GM23338 (cell line): ENCODE measurements at regions not wholly inside any gene's neighbourhood (a gene's known extent, or its start where the extent isn't known, plus 50 kb on each side); places are given as distances from the start of the nearest gene placed in this dataset.

Source experiments
- ATAC-seq: fragments of 200-7000 bp; cut with Tn5 transposase; 3 replicates; pipeline ENCODE4 v1.9.1; 2020
- DNase-seq: peaks from one replicate; pipeline ENCODE4 v3.0.0-alpha.2; 2015; ENCODE audit warnings: low spot score
- H2AFZ ChIP-seq: fragments of 200-600 bp; sonication (generic); 2 replicates; pipeline ENCODE4 v1.8.0; 2016; ENCODE audit warnings: antibody characterized with exemption, mild to moderate bottlenecking, moderate library complexity
- H3F3A ChIP-seq: fragments of 200-600 bp; sonication (generic); replicated peaks from 2 replicates; pipeline ENCODE4 v1.8.0; 2017; ENCODE audit warnings: antibody characterized with exemption, mixed run types, low read depth
- H3K27ac ChIP-seq: fragments of 200-600 bp; sonication (generic); 2 replicates; pipeline ENCODE4 v1.6.1; 2016; ENCODE audit warnings: low read depth
- H3K27me3 ChIP-seq: fragments of 200-600 bp; sonication (generic); 2 replicates; pipeline ENCODE4 v1.8.0; 2016; ENCODE audit warnings: mild to moderate bottlenecking, mixed run types, moderate library complexity; ENCODE audit not compliant: insufficient read depth
- H3K36me3 ChIP-seq: fragments of 200-600 bp; sonication (generic); 2 replicates; pipeline ENCODE4 v1.8.0; 2016; ENCODE audit warnings: mild to moderate bottlenecking; ENCODE audit not compliant: insufficient read depth
- H3K4me1 ChIP-seq: fragments of 200-600 bp; sonication (generic); 2 replicates; pipeline ENCODE4 v1.8.0; 2016; ENCODE audit warnings: mild to moderate bottlenecking, moderate library complexity; ENCODE audit not compliant: insufficient read depth
- H3K4me2 ChIP-seq: fragments of 200-600 bp; sonication (generic); 2 replicates; pipeline ENCODE4 v1.7.1; 2017; ENCODE audit warnings: mixed run types
- H3K4me3 ChIP-seq: fragments of 200-600 bp; sonication (generic); 2 replicates; pipeline ENCODE4 v1.6.1; 2016; ENCODE audit warnings: mixed run types
- H3K79me2 ChIP-seq: fragments of 200-600 bp; sonication (generic); replicated peaks from 2 replicates; pipeline ENCODE4 v1.8.0; 2017; ENCODE audit warnings: mild to moderate bottlenecking; ENCODE audit not compliant: insufficient read depth
- H3K9me2 ChIP-seq: fragments of 200-600 bp; sonication (generic); 2 replicates; pipeline ENCODE4 v1.8.0; 2017; ENCODE audit not compliant: insufficient read depth
- H4K20me1 ChIP-seq: fragments of 200-600 bp; sonication (generic); replicated peaks from 2 replicates; pipeline ENCODE4 v1.8.0; 2017; ENCODE audit warnings: mild to moderate bottlenecking; ENCODE audit not compliant: insufficient read depth
- H3K27ac Mint-ChIP-seq: 2 replicates; pipeline ENCODE4 v1.8.0; 2020; ENCODE audit warnings: inconsistent platforms, mild to moderate bottlenecking, moderate library complexity, mixed read lengths
- H3K27me3 Mint-ChIP-seq: 3 replicates; pipeline ENCODE4 v1.8.0; 2022; ENCODE audit warnings: low read depth, mild to moderate bottlenecking, moderate library complexity, mixed read lengths, inconsistent platforms; ENCODE audit not compliant: insufficient read depth, poor library complexity
- H3K36me3 Mint-ChIP-seq: 3 replicates; pipeline ENCODE4 v1.8.0; 2021; ENCODE audit warnings: low read depth, mild to moderate bottlenecking, inconsistent platforms, moderate library complexity, mixed read lengths
- H3K4me1 Mint-ChIP-seq: 3 replicates; pipeline ENCODE4 v1.8.0; 2020; ENCODE audit warnings: mild to moderate bottlenecking, inconsistent platforms, mixed read lengths
- H3K4me3 Mint-ChIP-seq: 3 replicates; pipeline ENCODE4 v1.8.0; 2021; ENCODE audit warnings: moderate library complexity, mild to moderate bottlenecking, inconsistent platforms, mixed read lengths
- H3K9me3 Mint-ChIP-seq: 3 replicates; pipeline ENCODE4 v1.8.0; 2020; ENCODE audit warnings: moderate library complexity, mild to moderate bottlenecking, inconsistent platforms, mixed read lengths
- CREB1 ChIP-seq: fragments of 250-450 bp; sonication (Bioruptor Pico); IDR thresholded peaks from 2 replicates; pipeline ENCODE4 v1.5.0; 2020; ENCODE audit warnings: low read depth, mild to moderate bottlenecking, moderate library complexity
- CTCF ChIP-seq, 2 experiments: fragments of 200-600 bp in 1 of 2; sonication (generic) in 1 of 2; conservative IDR thresholded peaks; 2 replicates each; pipeline versions ENCODE4 v1.5.1 to v1.6.1; 2016 to 2017; ENCODE audit warnings: antibody characterized with exemption in 2 of 2, low read depth in 2 of 2, mild to moderate bottlenecking in 2 of 2, moderate library complexity in 1 of 2
- ETS1 ChIP-seq: IDR thresholded peaks from 2 replicates; pipeline ENCODE4 v1.6.1; 2016; ENCODE audit warnings: antibody characterized with exemption
- EZH2phosphoT487 ChIP-seq: fragments of 200-600 bp; sonication (generic); IDR thresholded peaks from one replicate; pipeline ENCODE4 v1.8.1; 2018; ENCODE audit warnings: antibody characterized with exemption; ENCODE audit not compliant: unreplicated experiment
- REST ChIP-seq: IDR thresholded peaks from one replicate; pipeline ENCODE4 v1.6.1; 2018; ENCODE audit warnings: antibody characterized with exemption; ENCODE audit not compliant: unreplicated experiment
- STAT1 ChIP-seq: IDR thresholded peaks from one replicate; pipeline ENCODE4 v1.6.1; 2016; ENCODE audit warnings: antibody characterized with exemption; ENCODE audit not compliant: unreplicated experiment

GRCh38 chr12:91912178-91912577 lies 233.5 kb downstream of the BTG1 start:
- Histone ChIP-seq H3K27me3 (no peaks in the 10 kb centered on the region), H2AFZ (no peak overlapping the region), H3K9me2 (no peaks in the 10 kb centered on the region), H3K36me3 (no peaks in the 10 kb centered on the region), H3K4me2 (no peak overlapping the region), H4K20me1 (no peaks in the 10 kb centered on the region), H3K27ac (no peak overlapping the region), H3F3A (no peaks in the 10 kb centered on the region), H3K4me1 (peaks cover 7% of the 10 kb centered on the region; the same call in 1 of the 2 replicates), H3K4me3 (no peak overlapping the region), H3K79me2 (no peaks in the 10 kb centered on the region)
- H3K4me1 Mint-ChIP-seq, result peaks cover 19% of the 10 kb centered on the region
- H3K4me3 Mint-ChIP-seq, result no peak overlapping the region
- no peaks in the 10 kb centered on the region for H3K27me3 Mint-ChIP-seq
- H3K9me3 Mint-ChIP-seq, result no peaks in the 10 kb centered on the region
- ATAC-seq, result no peak
- H3K36me3 Mint-ChIP-seq, result no peaks in the 10 kb centered on the region
- no peak for TF ChIP-seq STAT1
- no peak for DNase-seq
- H3K27ac Mint-ChIP-seq, result no peak overlapping the region

GRCh38 chr12:91910871-91911388 lies 234.7 kb downstream of the BTG1 start:
- Histone ChIP-seq H3K4me1 (peaks cover 7% of the 10 kb centered on the region; the same call in 1 of the 2 replicates), H3F3A (no peaks in the 10 kb centered on the region), H2AFZ (no peak overlapping the region), H4K20me1 (no peaks in the 10 kb centered on the region), H3K79me2 (no peaks in the 10 kb centered on the region), H3K36me3 (no peaks in the 10 kb centered on the region), H3K4me2 (no peak overlapping the region; the same call in 1 of the 2 replicates), H3K4me3 (no peak overlapping the region), H3K27ac (no peak overlapping the region), H3K27me3 (no peaks in the 10 kb centered on the region), H3K9me2 (no peaks in the 10 kb centered on the region)
- H3K4me3 Mint-ChIP-seq, result no peak overlapping the region
- no peaks in the 10 kb centered on the region for H3K36me3 Mint-ChIP-seq
- ATAC-seq, result peak; percentile 39; the same call in 2 of the 3 replicates
- no peak overlapping the region for H3K27ac Mint-ChIP-seq
- DNase-seq, result peak; percentile 3
- no peaks in the 10 kb centered on the region for H3K9me3 Mint-ChIP-seq
- H3K4me1 Mint-ChIP-seq, result peaks cover 19% of the 10 kb centered on the region
- no peak for TF ChIP-seq STAT1
- no peak for TF ChIP-seq EZH2phosphoT487
- H3K27me3 Mint-ChIP-seq, result no peaks in the 10 kb centered on the region

GRCh38 chr12:91902860-91903683 lies 242.6 kb downstream of the BTG1 start:
- no peak overlapping the region for H2AFZ ChIP-seq
- Mint-ChIP-seq H3K4me1 (peaks cover 4% of the 10 kb centered on the region; the same call in 2 of the 3 replicates), H3K4me3 (no peak overlapping the region), H3K27ac (no peak overlapping the region), H3K36me3 (peaks cover 21% of the 10 kb centered on the region; the same call in 2 of the 3 replicates), H3K27me3 (no peaks in the 10 kb centered on the region), H3K9me3 (peaks cover 12% of the 10 kb centered on the region; the same call in 2 of the 3 replicates)
- no peak overlapping the region for H3K27ac ChIP-seq
- no peaks in the 10 kb centered on the region for H3K36me3 ChIP-seq
- H3K4me3 ChIP-seq, result no peak overlapping the region
- H3K4me1 ChIP-seq, result no peaks in the 10 kb centered on the region
- DNase-seq (no peak), ATAC-seq (no peak)
- no peaks in the 10 kb centered on the region for H3F3A ChIP-seq
- no peak overlapping the region for H3K4me2 ChIP-seq
- no peaks in the 10 kb centered on the region for H3K27me3 ChIP-seq
- no peaks in the 10 kb centered on the region for H3K79me2 ChIP-seq
- peaks cover 9% of the 10 kb centered on the region for H3K9me2 ChIP-seq
- H4K20me1 ChIP-seq, result no peaks in the 10 kb centered on the region
- no peak for TF ChIP-seq REST
- no peak for TF ChIP-seq ETS1
- no peak for TF ChIP-seq CREB1
- TF ChIP-seq EZH2phosphoT487, result no peak
- no peak for TF ChIP-seq CTCF (conservative IDR thresholded peaks at IDR 0.05; ENCODE audit: low read depth in 2 of 2)
